GM19193 (cell line): ENCODE measurements at regions not wholly inside any gene's neighbourhood (a gene's known extent, or its start where the extent isn't known, plus 50 kb on each side); places are given as distances from the start of the nearest gene placed in this dataset.

Source experiments
- POLR2A ChIP-seq: IDR thresholded peaks from 4 replicates; pipeline ENCODE4 v1.6.1; 2011; ENCODE audit not compliant: insufficient read depth, insufficient read length; ENCODE audit errors: extremely low read depth

DNA sequence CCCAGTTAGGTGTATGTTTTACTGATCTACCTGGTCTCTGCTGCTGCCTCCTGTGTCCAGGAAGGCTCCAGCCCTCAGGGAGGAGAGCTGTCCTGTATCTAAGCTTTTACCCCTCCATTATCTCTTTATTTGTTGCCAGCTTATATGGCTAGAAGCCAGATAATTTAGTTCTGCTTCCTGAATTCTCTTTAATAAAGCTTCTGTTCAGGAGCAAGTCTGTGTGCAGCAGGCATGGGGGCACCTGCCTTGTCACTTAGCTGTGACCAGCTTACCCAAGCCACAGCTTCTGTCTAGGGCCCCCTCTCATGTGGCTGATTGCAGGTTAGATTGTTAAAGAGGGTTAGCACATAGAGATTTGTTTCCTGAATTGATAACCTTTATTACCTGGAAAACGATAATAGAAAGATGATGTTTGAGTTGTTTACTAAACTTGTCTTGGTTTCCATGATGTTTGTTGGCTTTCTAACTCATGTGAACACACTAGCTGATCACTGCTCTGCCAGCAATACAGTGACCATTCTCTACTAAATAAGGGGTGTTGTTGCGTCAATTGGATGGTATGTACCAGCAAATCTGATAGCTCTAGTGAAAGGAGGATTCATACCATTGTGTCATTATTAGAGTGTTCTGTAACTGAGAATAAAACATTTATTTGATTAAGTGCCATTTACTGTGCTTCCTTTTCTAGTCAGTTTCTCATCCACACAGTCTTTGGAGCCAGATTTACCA, 189.8 kb upstream of the ANK2 start:
- TF ChIP-seq POLR2A: no peak

DNA sequence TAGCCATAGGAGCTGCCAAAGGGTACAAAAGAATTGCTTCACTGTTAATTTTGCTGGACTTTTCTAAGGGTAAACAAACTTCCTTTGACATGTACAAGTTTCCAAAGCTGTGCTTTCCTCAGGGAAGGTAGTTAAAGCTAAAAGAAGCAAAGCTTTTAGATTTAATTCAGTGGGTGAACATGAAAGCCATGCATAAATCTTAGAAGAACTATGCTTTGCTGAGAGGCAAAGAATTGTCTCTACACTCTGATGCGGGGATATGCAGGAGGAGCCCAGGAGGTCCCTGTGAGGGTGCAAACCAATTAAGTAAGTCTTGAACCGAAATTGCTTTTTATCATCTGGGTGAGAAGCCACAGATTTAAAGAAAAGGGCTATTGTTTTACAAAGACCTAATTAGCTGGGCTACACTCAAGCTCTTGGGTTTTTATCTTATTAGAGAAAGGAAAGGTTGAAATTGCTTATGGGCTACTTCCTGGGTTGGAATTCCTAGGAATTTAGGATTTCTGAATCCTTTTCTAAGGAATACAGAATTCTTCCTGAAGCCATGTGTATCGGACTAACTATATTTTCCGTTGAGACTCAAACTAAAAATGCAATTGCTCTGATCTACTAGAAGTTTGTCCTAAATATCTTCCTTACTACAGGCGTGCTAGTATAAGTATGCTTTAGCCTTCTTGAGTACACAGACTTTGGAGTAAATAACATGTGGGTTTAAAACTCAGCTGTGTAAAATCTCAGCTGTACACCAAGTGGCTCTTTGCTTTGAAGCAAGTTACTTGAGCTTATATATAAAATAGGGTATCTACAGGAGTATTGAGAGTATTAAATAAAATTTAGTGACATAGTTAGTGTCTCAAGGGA, 188.4 kb upstream of the ANK2 start:
- TF ChIP-seq POLR2A: no peak

DNA sequence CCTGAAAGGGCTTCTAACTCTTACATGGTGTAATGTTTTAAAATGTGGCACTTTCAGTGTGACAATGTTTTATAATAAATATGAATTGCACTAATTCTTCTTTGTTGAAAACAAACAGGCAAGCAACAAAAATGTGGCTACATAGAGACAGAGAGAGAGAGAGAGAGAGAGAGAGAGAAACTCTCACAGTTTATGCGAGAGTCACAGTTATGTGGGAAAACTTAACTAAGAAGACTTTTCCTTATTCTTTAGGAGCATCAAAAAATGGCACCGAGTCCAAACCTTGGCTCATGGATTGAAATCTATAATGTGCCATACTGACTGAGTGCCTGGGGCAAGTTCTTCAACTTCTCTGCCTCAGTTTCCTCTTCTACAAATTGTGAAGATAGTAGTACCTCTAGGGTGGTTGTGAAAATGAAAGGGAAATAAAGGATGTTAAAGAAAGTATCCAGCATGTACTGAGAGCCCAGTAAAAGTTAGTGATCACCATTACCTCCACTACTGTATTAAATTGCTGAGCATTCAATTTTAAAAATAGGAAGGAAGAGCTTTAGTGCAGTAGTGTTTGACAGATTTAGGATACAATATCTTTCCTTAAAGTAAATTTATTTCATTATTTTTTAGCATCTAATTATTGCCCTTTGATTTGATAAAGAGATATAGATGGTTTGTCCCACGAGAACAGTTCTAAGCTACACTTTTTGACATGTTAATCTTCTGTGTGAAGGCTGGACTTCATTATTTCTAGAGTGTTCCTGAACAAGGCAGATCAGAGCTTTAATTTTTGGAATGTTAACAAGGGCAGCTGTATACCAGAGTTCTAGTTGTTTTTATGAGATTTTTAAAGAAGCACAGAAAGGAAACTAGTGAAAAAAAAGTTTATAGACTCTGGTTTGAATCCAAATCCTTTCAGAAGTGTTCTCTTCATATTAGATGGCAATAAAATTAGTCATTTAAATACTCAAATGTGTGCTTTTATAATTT, 187.5 kb upstream of the ANK2 start:
- no peak for TF ChIP-seq POLR2A

DNA sequence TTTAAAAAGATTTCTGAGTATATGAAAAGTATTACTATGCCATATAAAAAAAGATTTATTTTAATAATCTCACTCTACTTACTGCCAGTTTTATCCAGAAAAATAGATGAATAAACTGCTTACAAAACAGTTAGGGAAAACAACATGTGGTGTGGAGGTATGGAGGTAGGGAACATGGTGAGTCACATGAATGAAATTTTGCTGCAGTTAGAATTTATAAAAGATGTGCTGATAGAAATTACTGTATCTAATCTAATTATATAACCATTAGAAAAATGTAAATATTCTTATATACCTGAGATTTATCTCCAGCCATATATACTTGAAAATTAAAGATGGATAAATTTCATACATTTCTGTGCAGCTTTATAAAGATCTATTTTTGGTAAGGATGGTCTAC, 184.0 kb upstream of the ANK2 start:
- TF ChIP-seq POLR2A: no peak

DNA sequence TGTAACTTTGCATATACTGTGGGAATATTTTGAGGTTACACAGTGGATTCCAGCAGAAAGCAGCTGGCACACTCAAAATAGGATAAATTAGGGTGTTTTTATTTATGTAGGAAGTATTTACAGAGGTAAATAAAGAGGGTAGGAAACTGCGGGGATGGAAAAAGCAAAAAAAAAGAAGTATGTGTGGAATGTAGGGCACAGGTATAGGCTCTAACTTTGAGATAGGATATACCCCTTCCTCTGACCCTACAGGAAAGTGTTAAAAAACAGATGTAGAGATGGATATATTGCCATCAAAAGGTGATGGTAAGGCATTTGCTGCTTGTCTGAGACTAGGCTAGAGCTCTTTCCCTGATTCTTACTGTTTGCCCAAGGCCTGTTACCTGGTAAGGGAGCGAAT, 173.1 kb upstream of the ANK2 start:
- TF ChIP-seq POLR2A: no peak

DNA sequence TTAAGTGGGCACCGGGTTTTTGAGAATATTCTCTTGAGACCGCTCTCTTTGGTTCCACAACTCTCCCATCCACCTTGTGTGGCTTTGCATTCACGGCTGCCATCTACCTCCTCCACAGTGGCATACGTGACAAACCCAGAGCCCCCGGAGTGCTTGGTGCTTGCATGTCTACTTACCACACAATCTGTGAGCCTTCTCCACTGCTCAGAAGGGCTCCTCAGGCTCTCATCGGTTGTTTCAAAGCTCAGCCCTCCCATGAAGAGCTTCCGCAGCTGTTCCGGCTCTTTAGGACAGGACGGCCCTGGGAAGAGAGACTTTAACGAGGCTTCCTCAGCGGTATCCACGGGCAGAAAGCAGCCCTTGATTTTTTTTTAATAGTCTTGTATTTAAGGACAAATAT, 167.6 kb upstream of the ANK2 start:
- no peak for TF ChIP-seq POLR2A

DNA sequence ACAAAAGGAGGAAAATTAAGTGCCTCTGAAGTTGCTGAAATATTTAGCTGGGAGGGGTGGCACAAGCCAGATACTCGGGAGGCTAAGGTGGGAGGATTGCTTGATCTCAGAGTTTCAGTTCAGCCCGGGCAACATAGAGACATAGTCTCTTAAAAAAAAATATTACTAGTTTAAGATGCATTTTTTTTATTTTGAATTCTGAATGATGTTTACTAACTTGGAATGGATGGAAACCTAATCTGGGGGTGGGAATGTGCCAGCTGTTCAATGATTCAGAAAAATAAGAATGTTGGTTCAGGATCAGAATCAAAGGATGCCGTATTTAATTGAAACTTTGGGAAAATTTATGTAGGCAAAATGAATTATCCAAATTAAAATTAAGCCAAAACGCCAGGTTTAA, 167.2 kb upstream of the ANK2 start:
- TF ChIP-seq POLR2A: no peak

DNA sequence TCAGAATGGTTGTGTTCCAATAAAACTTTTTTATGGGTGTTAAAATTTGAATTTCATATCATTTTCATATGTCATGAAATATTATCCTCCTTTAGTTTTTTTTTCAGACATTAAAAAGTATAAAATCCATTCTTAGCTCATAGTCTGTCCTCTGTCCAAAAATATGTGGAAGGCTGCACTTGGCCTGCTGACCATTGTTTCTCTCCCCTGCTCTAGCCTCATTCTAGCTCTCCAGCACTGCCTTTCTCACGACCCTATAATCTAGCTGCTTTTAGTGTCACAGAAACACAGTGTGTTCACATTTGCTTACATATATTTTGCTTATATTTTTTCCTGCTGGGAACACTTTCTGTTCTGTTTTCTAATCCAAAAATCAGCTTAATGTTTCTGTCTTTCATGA, 165.0 kb upstream of the ANK2 start:
- TF ChIP-seq POLR2A: no peak

DNA sequence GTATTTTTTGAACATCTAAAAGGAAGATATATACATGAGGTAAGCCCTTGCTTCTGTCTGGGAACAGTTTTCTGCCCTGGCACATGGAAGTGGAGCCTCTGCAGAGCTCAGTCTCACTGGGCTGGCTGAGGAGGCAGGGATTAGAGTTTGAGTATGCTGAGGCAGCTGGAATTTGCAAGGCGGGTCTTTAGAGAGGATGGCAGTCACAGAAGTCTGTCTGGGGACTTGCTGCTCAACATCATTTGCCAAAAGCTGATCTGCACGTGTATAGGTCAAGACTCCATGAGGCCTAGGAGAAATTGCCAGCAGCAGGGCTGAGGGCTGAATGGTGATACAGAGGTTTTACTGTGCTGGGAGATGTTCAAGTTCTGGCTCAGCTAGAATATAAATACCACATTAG, 163.6 kb upstream of the ANK2 start:
- TF ChIP-seq POLR2A: no peak

DNA sequence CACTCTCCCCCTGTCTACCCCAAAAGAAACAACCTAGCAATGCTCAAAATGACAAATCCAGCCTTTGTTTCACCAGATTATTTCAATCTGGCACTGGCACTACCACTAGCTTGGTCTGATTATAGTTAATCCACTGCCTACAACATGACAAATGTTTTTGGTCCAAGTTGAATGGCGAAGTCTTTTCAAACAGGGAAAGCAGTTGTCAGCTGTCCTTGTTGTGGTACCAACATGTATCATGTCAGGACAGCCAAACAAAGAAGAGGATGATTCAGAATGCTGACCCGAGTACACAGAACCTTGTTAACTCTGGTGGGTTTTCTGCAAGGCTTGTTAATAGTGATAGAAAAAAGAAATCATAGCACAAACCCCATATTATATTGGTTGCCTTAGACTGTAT, 160.8 kb upstream of the ANK2 start:
- no peak for TF ChIP-seq POLR2A

DNA sequence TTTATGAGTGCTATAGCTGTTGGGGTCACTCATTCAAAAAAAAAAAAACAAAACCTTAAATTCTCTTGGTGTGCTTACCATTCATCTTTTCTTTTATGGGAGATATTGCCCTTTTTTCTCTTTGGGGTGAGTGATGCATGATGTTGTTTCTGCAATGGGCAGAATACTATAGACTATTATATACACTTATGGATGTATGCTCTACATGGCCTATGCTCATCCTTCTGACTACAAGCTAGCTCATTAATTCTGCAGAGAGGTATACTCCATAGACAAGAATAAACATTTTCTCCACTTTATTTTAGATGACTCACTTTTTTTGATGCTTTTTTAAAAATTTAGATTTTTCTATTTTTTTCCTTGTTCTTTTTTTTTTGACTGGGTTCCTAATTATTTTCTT, 160.3 kb upstream of the ANK2 start:
- TF ChIP-seq POLR2A: no peak

DNA sequence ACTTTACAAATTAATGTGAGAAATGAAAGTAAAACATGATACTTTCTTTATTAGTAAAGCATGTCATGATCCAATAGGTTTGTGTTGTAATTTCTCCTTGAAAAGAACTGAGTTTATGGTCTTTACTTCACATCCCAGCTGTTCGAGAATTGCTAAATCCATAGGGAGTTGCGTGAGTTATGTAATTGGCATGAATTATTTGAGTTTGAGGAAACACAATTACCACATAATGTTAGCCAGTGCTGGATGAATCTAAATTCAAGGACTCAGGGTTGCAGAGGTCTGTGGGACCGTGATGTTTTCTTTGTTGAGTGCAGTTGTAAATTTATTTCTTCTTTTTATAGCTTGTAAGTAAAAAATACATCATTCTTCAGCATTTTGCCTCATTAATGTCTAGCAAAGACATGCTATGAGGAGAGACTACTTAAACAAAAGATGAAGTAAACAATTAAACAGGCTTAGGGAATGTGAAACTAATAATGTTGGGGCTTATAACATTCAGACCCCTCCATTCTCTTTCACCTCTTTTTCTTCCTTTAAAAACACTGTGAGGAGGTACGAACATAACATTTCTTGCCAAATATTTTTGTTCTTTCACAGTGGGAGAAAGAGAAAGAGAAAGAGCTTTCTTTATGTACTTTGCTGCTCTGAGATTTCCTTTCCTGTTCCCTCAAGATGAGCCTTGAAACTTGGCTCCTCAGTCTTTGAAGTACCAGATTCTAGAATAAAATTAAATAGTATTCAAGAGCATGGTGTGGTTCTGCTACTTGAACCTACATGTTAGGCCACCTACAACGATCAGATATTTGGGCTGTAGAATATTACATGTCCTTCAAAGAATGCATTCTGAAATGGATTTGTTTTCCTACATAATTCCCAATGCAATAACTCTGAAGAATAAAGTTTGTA, 159.6 kb upstream of the ANK2 start:
- no peak for TF ChIP-seq POLR2A

DNA sequence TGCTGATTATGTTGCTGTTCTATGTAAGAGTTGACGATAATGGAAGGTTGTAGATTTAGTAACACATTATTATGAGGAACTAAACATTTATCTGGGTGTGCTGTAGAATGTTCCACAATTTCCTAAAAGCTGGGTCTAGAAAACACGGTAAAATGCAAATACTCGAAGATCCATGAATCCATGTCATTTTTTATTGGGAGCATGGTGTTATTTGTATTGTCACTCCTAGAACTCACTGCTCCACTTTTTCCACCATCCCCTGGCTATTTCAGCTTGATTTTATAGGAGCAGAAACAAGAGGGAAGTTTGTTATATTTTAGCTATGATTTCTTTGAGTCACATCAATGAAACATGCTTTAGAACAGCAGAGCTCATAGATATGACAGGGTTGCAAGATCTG, 155.0 kb upstream of the ANK2 start:
- no peak for TF ChIP-seq POLR2A

DNA sequence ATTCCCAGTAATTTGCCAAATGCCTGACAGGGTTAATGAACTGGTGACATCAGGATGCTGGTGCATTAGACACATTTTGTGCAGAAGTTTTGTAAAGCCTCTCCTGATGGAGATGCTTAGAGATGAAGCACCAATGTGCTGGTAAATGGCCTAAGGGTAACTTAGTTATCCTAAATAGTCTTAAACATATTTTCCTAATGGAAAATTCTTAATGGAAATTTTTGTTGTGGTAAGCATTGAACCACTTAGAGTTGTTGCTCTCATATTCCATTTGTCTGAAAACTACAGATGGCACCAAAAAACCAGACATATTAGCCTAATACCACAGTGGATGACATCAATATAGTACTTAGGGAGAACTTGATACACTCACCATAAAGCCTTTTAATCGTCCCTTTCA, 154.5 kb upstream of the ANK2 start:
- TF ChIP-seq POLR2A: no peak
